ENCODE measurements at regions not wholly inside any gene's neighbourhood (a gene's known extent, or its start where the extent isn't known, plus 50 kb on each side); places are given as distances from the start of the nearest gene placed in this dataset.
"Not testable (repeated sequence)": the region's sequence is repeated elsewhere in the genome, so short reads cannot be mapped to it uniquely, and the experiment has no call there.

GRCh38 chr17:71447644-71448043 lies 673.2 kb upstream of the SOX9 start:
- H3K27ac Mint-ChIP-seq: no peak overlapping the region
- H3K9me3 Mint-ChIP-seq: peaks cover 4% of the 10 kb centered on the region
- ATAC-seq (ENCODE audit: low read depth): no peak
- H3K4me3 Mint-ChIP-seq: no peak overlapping the region
- no peaks in the 10 kb centered on the region for H3K4me1 Mint-ChIP-seq
- no peaks in the 10 kb centered on the region for H3K27me3 Mint-ChIP-seq
- no peak for DNase-seq (ENCODE audit: low spot score in 2 of 2)
- no peaks in the 10 kb centered on the region for H3K36me3 Mint-ChIP-seq

GRCh38 chr17:71450657-71451056 lies 670.2 kb upstream of the SOX9 start:
- not testable (repeated sequence) for H3K27me3 Mint-ChIP-seq; H3K4me3 Mint-ChIP-seq; H3K4me1 Mint-ChIP-seq; H3K27ac Mint-ChIP-seq; H3K36me3 Mint-ChIP-seq; H3K9me3 Mint-ChIP-seq; DNase-seq (ENCODE audit: low spot score in 2 of 2); ATAC-seq (ENCODE audit: low read depth)

- DNase-seq (ENCODE audit: low spot score in 2 of 2) (no peak), ATAC-seq (ENCODE audit: low read depth) (no peak)
- H3K4me1 Mint-ChIP-seq: no peaks in the 10 kb centered on the region
These were observed 666.9 kb upstream of the SOX9 start for GRCh38 chr17:71453876-71454422.

GRCh38 chr17:71455219-71455618 lies 665.6 kb upstream of the SOX9 start:
- DNase-seq (ENCODE audit: low spot score in 2 of 2) (no peak), ATAC-seq (ENCODE audit: low read depth) (no peak)
- H3K27me3 Mint-ChIP-seq: no peaks in the 10 kb centered on the region
- H3K9me3 Mint-ChIP-seq: peaks cover 3% of the 10 kb centered on the region
- no peaks in the 10 kb centered on the region for H3K36me3 Mint-ChIP-seq
- H3K4me1 Mint-ChIP-seq: no peaks in the 10 kb centered on the region
- H3K4me3 Mint-ChIP-seq: no peak overlapping the region
- no peak overlapping the region for H3K27ac Mint-ChIP-seq

More at GRCh38 chr17:71453876-71454422, 666.9 kb upstream of the SOX9 start:
- H3K4me3 Mint-ChIP-seq: no peak overlapping the region
- H3K9me3 Mint-ChIP-seq: peaks cover 3% of the 10 kb centered on the region
- no peaks in the 10 kb centered on the region for H3K27me3 Mint-ChIP-seq
- H3K27ac Mint-ChIP-seq: no peak overlapping the region
- no peaks in the 10 kb centered on the region for H3K36me3 Mint-ChIP-seq

- DNase-seq (ENCODE audit: low spot score in 2 of 2) (no peak), ATAC-seq (ENCODE audit: low read depth) (no peak)
- Mint-ChIP-seq H3K36me3 (no peaks in the 10 kb centered on the region), H3K4me3 (no peak overlapping the region), H3K27me3 (no peaks in the 10 kb centered on the region), H3K9me3 (peaks cover 7% of the 10 kb centered on the region), H3K4me1 (no peaks in the 10 kb centered on the region), H3K27ac (no peak overlapping the region)
These were observed 662.5 kb upstream of the SOX9 start for GRCh38 chr17:71458322-71458721.

GRCh38 chr17:71460943-71461342 lies 659.9 kb upstream of the SOX9 start:
- ATAC-seq (ENCODE audit: low read depth) (no peak), DNase-seq (ENCODE audit: low spot score in 2 of 2) (no peak)
- H3K9me3 Mint-ChIP-seq: peaks cover 7% of the 10 kb centered on the region
- no peak overlapping the region for H3K4me3 Mint-ChIP-seq
- H3K27me3 Mint-ChIP-seq: no peaks in the 10 kb centered on the region
- no peaks in the 10 kb centered on the region for H3K36me3 Mint-ChIP-seq
- no peak overlapping the region for H3K27ac Mint-ChIP-seq
- no peaks in the 10 kb centered on the region for H3K4me1 Mint-ChIP-seq

- no peaks in the 10 kb centered on the region for H3K4me1 Mint-ChIP-seq
- peaks cover 7% of the 10 kb centered on the region for H3K9me3 Mint-ChIP-seq
- H3K36me3 Mint-ChIP-seq: no peaks in the 10 kb centered on the region
- H3K27me3 Mint-ChIP-seq: no peaks in the 10 kb centered on the region
- ATAC-seq (ENCODE audit: low read depth): no peak
- no peak overlapping the region for H3K27ac Mint-ChIP-seq
- no peak overlapping the region for H3K4me3 Mint-ChIP-seq
- DNase-seq (ENCODE audit: low spot score in 2 of 2): no peak
These were observed 659.2 kb upstream of the SOX9 start for GRCh38 chr17:71461498-71462169.

- Mint-ChIP-seq H3K4me1 (no peaks in the 10 kb centered on the region), H3K27me3 (no peaks in the 10 kb centered on the region), H3K9me3 (peaks cover 10% of the 10 kb centered on the region), H3K36me3 (no peaks in the 10 kb centered on the region), H3K4me3 (no peak overlapping the region), H3K27ac (no peak overlapping the region)
- DNase-seq (ENCODE audit: low spot score in 2 of 2): no peak
- no peak for ATAC-seq (ENCODE audit: low read depth)
These were observed 656.6 kb upstream of the SOX9 start for GRCh38 chr17:71464241-71464640.

- H3K4me3 Mint-ChIP-seq: no peak overlapping the region
- H3K4me1 Mint-ChIP-seq: no peaks in the 10 kb centered on the region
- no peak overlapping the region for H3K27ac Mint-ChIP-seq
- peaks cover 7% of the 10 kb centered on the region for H3K9me3 Mint-ChIP-seq
- no peaks in the 10 kb centered on the region for H3K36me3 Mint-ChIP-seq
- no peak for DNase-seq (ENCODE audit: low spot score in 2 of 2)
- H3K27me3 Mint-ChIP-seq: no peaks in the 10 kb centered on the region
- ATAC-seq (ENCODE audit: low read depth): no peak
These were observed 656.1 kb upstream of the SOX9 start for GRCh38 chr17:71464751-71465150.

- no peak for DNase-seq (ENCODE audit: low spot score in 2 of 2)
These were observed 653.1 kb upstream of the SOX9 start for GRCh38 chr17:71467719-71468118.

GRCh38 chr17:71470062-71470461 lies 650.8 kb upstream of the SOX9 start:
- H3K9me3 Mint-ChIP-seq: peaks cover 4% of the 10 kb centered on the region
- no peaks in the 10 kb centered on the region for H3K27me3 Mint-ChIP-seq
- H3K36me3 Mint-ChIP-seq: no peaks in the 10 kb centered on the region

More at GRCh38 chr17:71467719-71468118, 653.1 kb upstream of the SOX9 start:
- no peak overlapping the region for H3K27ac Mint-ChIP-seq
- H3K36me3 Mint-ChIP-seq: no peaks in the 10 kb centered on the region
- no peak overlapping the region for H3K4me3 Mint-ChIP-seq
- H3K9me3 Mint-ChIP-seq: peaks cover 4% of the 10 kb centered on the region
- no peaks in the 10 kb centered on the region for H3K4me1 Mint-ChIP-seq
- ATAC-seq (ENCODE audit: low read depth): no peak
- H3K27me3 Mint-ChIP-seq: no peaks in the 10 kb centered on the region

GRCh38 chr17:71472809-71473789 lies 647.7 kb upstream of the SOX9 start:
- H3K9me3 Mint-ChIP-seq: peaks cover under 1% of the 10 kb centered on the region
- no peak overlapping the region for H3K4me3 Mint-ChIP-seq
- no peaks in the 10 kb centered on the region for H3K4me1 Mint-ChIP-seq
- no peak overlapping the region for H3K27ac Mint-ChIP-seq
- no peaks in the 10 kb centered on the region for H3K27me3 Mint-ChIP-seq
- H3K36me3 Mint-ChIP-seq: no peaks in the 10 kb centered on the region
- ATAC-seq (ENCODE audit: low read depth): no peak
- no peak for DNase-seq (ENCODE audit: low spot score in 2 of 2)

More at GRCh38 chr17:71470062-71470461, 650.8 kb upstream of the SOX9 start:
- DNase-seq (ENCODE audit: low spot score in 2 of 2) (no peak), ATAC-seq (ENCODE audit: low read depth) (no peak)
- no peaks in the 10 kb centered on the region for H3K4me1 Mint-ChIP-seq
- no peak overlapping the region for H3K27ac Mint-ChIP-seq
- H3K4me3 Mint-ChIP-seq: no peak overlapping the region

GRCh38 chr17:71477356-71477755 lies 643.5 kb upstream of the SOX9 start:
- peaks cover 2% of the 10 kb centered on the region for H3K9me3 Mint-ChIP-seq

GRCh38 chr17:71480099-71480498 lies 640.7 kb upstream of the SOX9 start:
- ATAC-seq (ENCODE audit: low read depth) (no peak), DNase-seq (ENCODE audit: low spot score in 2 of 2) (no peak)
- Mint-ChIP-seq H3K27me3 (no peaks in the 10 kb centered on the region), H3K4me1 (no peaks in the 10 kb centered on the region), H3K36me3 (no peaks in the 10 kb centered on the region), H3K27ac (no peak overlapping the region), H3K4me3 (no peak overlapping the region), H3K9me3 (peaks cover 2% of the 10 kb centered on the region)

More at GRCh38 chr17:71477356-71477755, 643.5 kb upstream of the SOX9 start:
- Mint-ChIP-seq H3K4me1 (no peaks in the 10 kb centered on the region), H3K4me3 (no peak overlapping the region), H3K27me3 (no peaks in the 10 kb centered on the region), H3K36me3 (no peaks in the 10 kb centered on the region), H3K27ac (no peak overlapping the region)
- ATAC-seq (ENCODE audit: low read depth): no peak
- no peak for DNase-seq (ENCODE audit: low spot score in 2 of 2)

Measured in memory B cell (primary cell).